ENCODE measurements at regions not wholly inside any gene's neighbourhood (a gene's known extent, or its start where the extent isn't known, plus 50 kb on each side); places are given as distances from the start of the nearest gene placed in this dataset.

GRCh38 chr6:28814032-28814976 lies 109.5 kb downstream of the TRIM27 start:
- intact Hi-C loops (cut with micrococcal nuclease), result loop anchor here (5.0 to 10.0 kb wide), 3 partner anchors 37 to 1260 kb away; no protein-coding TSS in a partner anchor
- Mint-ChIP-seq H3K27me3 (peaks cover 85% of the 10 kb centered on the region), H3K4me3 (no peak overlapping the region), H3K9me3 (peaks cover 7% of the 10 kb centered on the region), H3K27ac (no peak overlapping the region), H3K36me3 (ENCODE audit: low read depth) (no peaks in the 10 kb centered on the region), H3K4me1 (peaks cover 10% of the 10 kb centered on the region)
- no peak for TF ChIP-seq CTCF (IDR thresholded peaks at IDR 0.05)
- DNase-seq (no peak), ATAC-seq (ENCODE audit: low read depth) (no peak)
- POLR2A ChIA-PET, result no interaction called here
- CTCF ChIA-PET, result no interaction called here

- DNase-seq (no peak), ATAC-seq (ENCODE audit: low read depth) (no peak)
- H3K9me3 Mint-ChIP-seq, result peaks cover 2% of the 10 kb centered on the region
- no peak overlapping the region for H3K27ac Mint-ChIP-seq
- CTCF ChIA-PET, result no interaction called here
- intact Hi-C loops (cut with micrococcal nuclease), result loop anchor here (10.0 kb wide), 2 partner anchors 1142 to 1262 kb away; no protein-coding TSS in a partner anchor
- no peak for TF ChIP-seq CTCF (IDR thresholded peaks at IDR 0.05)
- no peaks in the 10 kb centered on the region for H3K36me3 Mint-ChIP-seq (ENCODE audit: low read depth)
- H3K27me3 Mint-ChIP-seq, result peaks cover 73% of the 10 kb centered on the region
- H3K4me1 Mint-ChIP-seq, result peaks cover 6% of the 10 kb centered on the region
- H3K4me3 Mint-ChIP-seq, result no peak overlapping the region
- POLR2A ChIA-PET, result no interaction called here
Measured at GRCh38 chr6:28816339-28816908, 107.4 kb downstream of the TRIM27 start.

- ATAC-seq (ENCODE audit: low read depth), result no peak
- CTCF ChIA-PET, result no interaction called here
Measured at GRCh38 chr6:28816909-28817807, 106.6 kb downstream of the TRIM27 start.

GRCh38 chr6:28817808-28818145 lies 106.0 kb downstream of the TRIM27 start:
- Mint-ChIP-seq H3K36me3 (ENCODE audit: low read depth) (no peaks in the 10 kb centered on the region), H3K27ac (no peak overlapping the region), H3K27me3 (peaks cover 65% of the 10 kb centered on the region), H3K9me3 (peaks cover 2% of the 10 kb centered on the region), H3K4me1 (peaks cover 6% of the 10 kb centered on the region), H3K4me3 (no peak overlapping the region)
- TF ChIP-seq CTCF (IDR thresholded peaks at IDR 0.05), result no peak
- POLR2A ChIA-PET, result no interaction called here
- DNase-seq (no peak), ATAC-seq (ENCODE audit: low read depth) (no peak)
- CTCF ChIA-PET, result no interaction called here
- intact Hi-C loops (cut with micrococcal nuclease), result loop anchor here (10.0 kb wide), 2 partner anchors 1143 to 1263 kb away; no protein-coding TSS in a partner anchor

More at GRCh38 chr6:28816909-28817807, 106.6 kb downstream of the TRIM27 start:
- no peaks in the 10 kb centered on the region for H3K36me3 Mint-ChIP-seq (ENCODE audit: low read depth)
- TF ChIP-seq CTCF (IDR thresholded peaks at IDR 0.05), result no peak
- intact Hi-C loops (cut with micrococcal nuclease), result loop anchor here (10.0 kb wide), 2 partner anchors 1142 to 1262 kb away; no protein-coding TSS in a partner anchor
- POLR2A ChIA-PET, result no interaction called here
- peaks cover 6% of the 10 kb centered on the region for H3K4me1 Mint-ChIP-seq
- peaks cover 69% of the 10 kb centered on the region for H3K27me3 Mint-ChIP-seq
- H3K9me3 Mint-ChIP-seq, result peaks cover 2% of the 10 kb centered on the region
- no peak for DNase-seq
- no peak overlapping the region for H3K27ac Mint-ChIP-seq
- no peak overlapping the region for H3K4me3 Mint-ChIP-seq

Data from activated B cell treated with CpG ODN at 0.5 μM for 24 hours (primary cell).